Stomach (tissue), 4 donors: ENCODE measurements at regions not wholly inside any gene's neighbourhood (a gene's known extent, or its start where the extent isn't known, plus 50 kb on each side); places are given as distances from the start of the nearest gene placed in this dataset.
A peak's percentile ranks its signal among the peaks of the same experiment; 100 is the strongest.

Source experiments
- CTCF ChIP-seq, 7 experiments: fragments of 450-650 bp in 4 of 7; fragments of 200-600 bp in 3 of 7; sonication (generic) in 3 of 7; IDR thresholded peaks; one replicate each; pipeline ENCODE4 v1.5.1; 2016 to 2019; ENCODE audit warnings: antibody characterized with exemption in 7 of 7, control low read depth in 2 of 7, mild to moderate bottlenecking in 1 of 7
- EP300 ChIP-seq: sonication (generic); formaldehyde crosslinking; IDR thresholded peaks from one replicate; pipeline ENCODE4 v1.6.1; 2017; ENCODE audit warnings: antibody characterized with exemption
- POLR2A ChIP-seq, 4 donors: fragments of 450-650 bp; IDR thresholded peaks; one replicate each; pipeline ENCODE4 v1.6.1; 2016; ENCODE audit warnings: antibody characterized with exemption in 4 of 4, control low read depth in 2 of 4, mild to moderate bottlenecking in 1 of 4, moderate library complexity in 1 of 4
- POLR2AphosphoS5 ChIP-seq, 3 donors: sonication (generic); formaldehyde crosslinking; IDR thresholded peaks; one replicate each; pipeline ENCODE4 v1.6.1; 2016; ENCODE audit warnings: antibody characterized with exemption in 3 of 3

- no peak for TF ChIP-seq POLR2A (IDR thresholded peaks at IDR 0.05)
- peak in 2 of 7 experiments; percentile 18 to 20 for TF ChIP-seq CTCF (IDR thresholded peaks at IDR 0.05)
- no peak for TF ChIP-seq POLR2AphosphoS5 (IDR thresholded peaks at IDR 0.05)
- no peak for TF ChIP-seq EP300
These were observed 143.6 kb downstream of the MRPS30 start for GRCh38 chr5:44952376-44952775.
